CD14-positive monocyte (primary cell): ENCODE measurements at regions not wholly inside any gene's neighbourhood (a gene's known extent, or its start where the extent isn't known, plus 50 kb on each side); places are given as distances from the start of the nearest gene placed in this dataset.

Source experiments
- DNase-seq, 3 donors: peaks; one replicate each; pipeline ENCODE4 v3.0.0-alpha.2; 2011 to 2022
- H2AFZ ChIP-seq: 2 replicates; pipeline ENCODE4 v1.6.0; 2012; ENCODE audit warnings: mild to moderate bottlenecking, low read depth, low read length, inconsistent platforms; ENCODE audit not compliant: insufficient read depth, poor library complexity, severe bottlenecking
- H3K27ac ChIP-seq, 2 donors: 1 replicate in 1 of 2; 2 replicates in 1 of 2; pipeline ENCODE4 v1.5.1; 2012 to 2013; ENCODE audit warnings: low read length in 2 of 2, control low read depth in 1 of 2, inconsistent platforms in 1 of 2, low read depth in 1 of 2, mild to moderate bottlenecking in 1 of 2
- H3K27me3 ChIP-seq, 2 donors: one replicate each; pipeline versions ENCODE4 v1.6.0 to v1.6.1; 2011 to 2013; ENCODE audit warnings: low read length in 2 of 2; ENCODE audit not compliant: control insufficient read depth in 2 of 2, insufficient read depth in 2 of 2
- H3K36me3 ChIP-seq, 2 donors: replicated peaks in 1 of 2; 1 replicate in 1 of 2; 2 replicates in 1 of 2; pipeline versions ENCODE4 v1.5.1 to v1.6.1; 2012 to 2013; ENCODE audit warnings: low read length in 2 of 2, control low read depth in 1 of 2, inconsistent platforms in 1 of 2, mild to moderate bottlenecking in 1 of 2; ENCODE audit not compliant: insufficient read depth in 2 of 2, control insufficient read depth in 1 of 2
- H3K4me1 ChIP-seq, 2 donors: 1 replicate in 1 of 2; 2 replicates in 1 of 2; pipeline versions ENCODE4 v1.5.1 to v1.6.1; 2012 to 2013; ENCODE audit warnings: low read length in 2 of 2, control low read depth in 1 of 2, inconsistent platforms in 1 of 2, mild to moderate bottlenecking in 1 of 2, moderate library complexity in 1 of 2; ENCODE audit not compliant: insufficient read depth in 2 of 2, control insufficient read depth in 1 of 2
- H3K4me2 ChIP-seq: replicated peaks from 2 replicates; pipeline ENCODE3; 2012; ENCODE audit warnings: low read length, moderate library complexity, mild to moderate bottlenecking; ENCODE audit not compliant: poor library complexity, severe bottlenecking; ENCODE audit errors: extremely low read depth
- H3K4me3 ChIP-seq, 3 experiments: fragments of 200-600 bp in 1 of 3; sonication (generic) in 1 of 3; replicated peaks in 1 of 3; 1 replicate in 2 of 3; 2 replicates in 1 of 3; pipeline ENCODE4 v1.5.1; 2011 to 2013; ENCODE audit warnings: low read length in 3 of 3, mild to moderate bottlenecking in 3 of 3, control low read depth in 2 of 3, low read depth in 2 of 3, inconsistent platforms in 1 of 3, moderate library complexity in 1 of 3
- H3K79me2 ChIP-seq: 2 replicates; pipeline ENCODE4 v1.6.0; 2012; ENCODE audit warnings: mild to moderate bottlenecking, control low read depth, inconsistent platforms, low read length, moderate library complexity; ENCODE audit not compliant: insufficient read depth
- H3K9ac ChIP-seq: 2 replicates; pipeline ENCODE4 v1.6.0; 2017; ENCODE audit warnings: low read length, mild to moderate bottlenecking; ENCODE audit not compliant: insufficient read depth, poor library complexity, severe bottlenecking
- H3K9me3 ChIP-seq, 2 donors: replicated peaks in 1 of 2; 1 replicate in 1 of 2; 2 replicates in 1 of 2; pipeline versions ENCODE4 v1.5.1 to v1.6.1; 2012 to 2013; ENCODE audit warnings: low read length in 2 of 2, control low read depth in 1 of 2; ENCODE audit not compliant: control insufficient read depth in 1 of 2, insufficient read depth in 1 of 2
- H4K20me1 ChIP-seq: 2 replicates; pipeline ENCODE4 v1.6.0; 2012; ENCODE audit warnings: mild to moderate bottlenecking, low read length, control low read depth, moderate library complexity; ENCODE audit not compliant: insufficient read depth
- H3K27ac Mint-ChIP-seq, 7 donors: one replicate each; pipeline ENCODE4 v1.8.0; 2020; ENCODE audit warnings: mild to moderate bottlenecking in 7 of 7, mixed read lengths in 7 of 7, moderate library complexity in 6 of 7, inconsistent platforms in 2 of 7
- H3K27me3 Mint-ChIP-seq, 3 donors: one replicate each; pipeline ENCODE4 v1.8.0; 2021 to 2022; ENCODE audit warnings: low read depth in 3 of 3, mild to moderate bottlenecking in 3 of 3, mixed read lengths in 3 of 3, moderate library complexity in 3 of 3, inconsistent platforms in 1 of 3
- H3K36me3 Mint-ChIP-seq, 2 donors: one replicate each; pipeline ENCODE4 v1.8.0; 2020; ENCODE audit warnings: mixed read lengths in 2 of 2, inconsistent platforms in 1 of 2, mild to moderate bottlenecking in 1 of 2
- H3K4me1 Mint-ChIP-seq: one replicate; pipeline ENCODE4 v1.8.0; 2020; ENCODE audit warnings: mild to moderate bottlenecking, mixed read lengths
- H3K4me3 Mint-ChIP-seq, 2 donors: one replicate each; pipeline ENCODE4 v1.8.0; 2020; ENCODE audit warnings: mild to moderate bottlenecking in 2 of 2, mixed read lengths in 2 of 2, moderate library complexity in 1 of 2
- H3K9me3 Mint-ChIP-seq, 7 donors: one replicate each; pipeline ENCODE4 v1.8.0; 2020 to 2022; ENCODE audit warnings: mixed read lengths in 7 of 7, mild to moderate bottlenecking in 6 of 7, moderate library complexity in 6 of 7, inconsistent platforms in 2 of 7
- WGBS: methylation state at CpG from one replicate; pipeline ENCODE4 v1.1.5; 2013; ENCODE audit warnings: missing lambda C conversion rate; ENCODE audit not compliant: insufficient coverage; 5-methylcytosine and 5-hydroxymethylcytosine counted together
- intact Hi-C, 2 donors: fragments of 100-400 bp; cut with micrococcal nuclease; formaldehyde crosslinking; loops; one replicate each; pipeline versions ENCODE4 v1.15.0 to v1.15.1; 2023
- TF ChIP-seq, protein P1 (sequence below): fragments of 200-600 bp; IDR thresholded peaks from one replicate; pipeline ENCODE4 v1.8.0; 2022; ENCODE audit warnings: antibody characterized with exemption, mild to moderate bottlenecking

DNA sequence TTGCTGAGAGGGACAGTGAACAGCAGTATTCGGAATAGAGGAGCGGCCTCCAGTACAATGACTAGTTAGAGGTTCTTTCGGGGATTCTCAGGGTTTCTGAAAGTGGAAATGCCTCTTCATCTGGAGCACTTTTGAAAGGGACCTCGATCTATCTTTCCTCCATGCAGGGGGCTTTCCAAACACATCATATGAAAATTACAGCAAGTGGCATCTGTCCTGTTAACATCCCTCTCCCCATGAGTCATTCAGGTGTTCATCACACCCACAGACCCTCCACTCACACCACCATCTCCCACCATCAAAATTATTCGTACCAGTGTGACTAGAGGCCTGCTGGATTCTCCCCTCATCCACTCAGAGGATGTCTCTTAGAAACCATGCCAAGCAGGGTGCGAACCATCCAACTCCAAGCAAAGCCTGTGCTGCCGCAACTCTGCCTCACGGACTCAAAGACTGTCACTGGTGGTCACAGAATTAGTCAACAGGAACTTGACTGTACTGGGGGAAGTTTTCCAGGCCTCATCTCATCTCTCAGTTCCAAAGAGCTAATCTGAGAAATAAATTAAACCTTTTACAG lies 211.1 kb downstream of the MRPL39 start:
- H3K4me2 ChIP-seq = no peak overlapping the region
- no peak overlapping the region for H3K4me3 Mint-ChIP-seq
- H3K9ac ChIP-seq = no peak overlapping the region
- H3K36me3 Mint-ChIP-seq = no peaks in the 10 kb centered on the region
- H3K79me2 ChIP-seq = no peaks in the 10 kb centered on the region
- H3K36me3 ChIP-seq = no peaks in the 10 kb centered on the region
- peaks cover 10% of the 10 kb centered on the region for H3K4me1 Mint-ChIP-seq
- TF ChIP-seq, protein P1, sequence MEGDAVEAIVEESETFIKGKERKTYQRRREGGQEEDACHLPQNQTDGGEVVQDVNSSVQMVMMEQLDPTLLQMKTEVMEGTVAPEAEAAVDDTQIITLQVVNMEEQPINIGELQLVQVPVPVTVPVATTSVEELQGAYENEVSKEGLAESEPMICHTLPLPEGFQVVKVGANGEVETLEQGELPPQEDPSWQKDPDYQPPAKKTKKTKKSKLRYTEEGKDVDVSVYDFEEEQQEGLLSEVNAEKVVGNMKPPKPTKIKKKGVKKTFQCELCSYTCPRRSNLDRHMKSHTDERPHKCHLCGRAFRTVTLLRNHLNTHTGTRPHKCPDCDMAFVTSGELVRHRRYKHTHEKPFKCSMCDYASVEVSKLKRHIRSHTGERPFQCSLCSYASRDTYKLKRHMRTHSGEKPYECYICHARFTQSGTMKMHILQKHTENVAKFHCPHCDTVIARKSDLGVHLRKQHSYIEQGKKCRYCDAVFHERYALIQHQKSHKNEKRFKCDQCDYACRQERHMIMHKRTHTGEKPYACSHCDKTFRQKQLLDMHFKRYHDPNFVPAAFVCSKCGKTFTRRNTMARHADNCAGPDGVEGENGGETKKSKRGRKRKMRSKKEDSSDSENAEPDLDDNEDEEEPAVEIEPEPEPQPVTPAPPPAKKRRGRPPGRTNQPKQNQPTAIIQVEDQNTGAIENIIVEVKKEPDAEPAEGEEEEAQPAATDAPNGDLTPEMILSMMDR = no peak
- H3K4me3 ChIP-seq = no peak overlapping the region
- H2AFZ ChIP-seq = no peak overlapping the region
- H3K9me3 Mint-ChIP-seq = no peaks in the 10 kb centered on the region
- peak overlapping the region in 1 of 7 donors; percentile 31 for H3K27ac Mint-ChIP-seq
- H3K27me3 ChIP-seq = no peaks in the 10 kb centered on the region
- H3K27me3 Mint-ChIP-seq = peaks cover 0 to 1% (median 1%) of the 10 kb centered on the region in 3 donors
- H3K9me3 ChIP-seq = no peaks in the 10 kb centered on the region
- no peaks in the 10 kb centered on the region for H4K20me1 ChIP-seq
- DNase-seq = peak in 1 of 3 donors; percentile 12
- WGBS = 93% methylated on average over 4 of the region's 8 CpGs
- intact Hi-C loops = no loop called here
- no peak overlapping the region for H3K27ac ChIP-seq
- peaks cover 6 to 7% of the 10 kb centered on the region in 2 donors for H3K4me1 ChIP-seq

DNA sequence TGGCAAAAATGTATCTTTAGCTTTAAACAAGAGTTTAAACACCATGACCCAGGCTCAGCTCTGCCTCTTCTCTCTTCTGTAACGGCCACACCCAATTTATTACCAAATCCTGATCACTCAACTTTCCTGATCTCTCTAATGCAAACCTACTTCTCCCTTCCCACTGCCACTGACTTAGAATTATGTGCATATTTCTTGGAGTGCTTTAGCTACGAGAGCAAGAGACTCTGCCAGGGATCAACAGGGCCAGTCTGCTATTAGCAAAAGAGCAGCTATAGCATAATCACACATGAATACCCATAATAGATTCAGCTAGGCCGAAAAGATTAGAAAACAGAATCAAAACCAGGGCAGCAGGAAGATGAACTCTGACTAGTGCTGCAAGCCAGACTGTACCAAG lies 215.5 kb downstream of the MRPL39 start:
- TF ChIP-seq, protein P1 = no peak
- Histone ChIP-seq H3K27ac (no peak overlapping the region), H3K79me2 (no peaks in the 10 kb centered on the region), H3K4me1 (peaks cover 6 to 9% of the 10 kb centered on the region in 2 donors), H3K27me3 (no peaks in the 10 kb centered on the region), H4K20me1 (no peaks in the 10 kb centered on the region), H2AFZ (no peak overlapping the region), H3K9ac (no peak overlapping the region), H3K4me3 (no peak overlapping the region), H3K36me3 (no peaks in the 10 kb centered on the region), H3K9me3 (no peaks in the 10 kb centered on the region), H3K4me2 (no peak overlapping the region)
- 77% methylated on average over 2 of the region's 3 CpGs for WGBS
- Mint-ChIP-seq H3K4me1 (peaks cover 10% of the 10 kb centered on the region), H3K36me3 (no peaks in the 10 kb centered on the region), H3K9me3 (no peaks in the 10 kb centered on the region), H3K4me3 (no peak overlapping the region), H3K27me3 (peaks cover 1 to 3% (median 2%) of the 10 kb centered on the region in 3 donors), H3K27ac (peak overlapping the region in 1 of 7 donors; percentile 6)
- no peak for DNase-seq
- intact Hi-C loops = no loop called here
